Muscle of leg (tissue), 3 donors: ENCODE measurements at regions not wholly inside any gene's neighbourhood (a gene's known extent, or its start where the extent isn't known, plus 50 kb on each side); places are given as distances from the start of the nearest gene placed in this dataset.

Source experiments
- DNase-seq: peaks from one replicate; pipeline ENCODE4 v3.0.0; 2013
- H3K27ac ChIP-seq: one replicate; pipeline ENCODE4 v1.5.1; 2013; ENCODE audit warnings: mild to moderate bottlenecking, low read length, control low read depth
- H3K27me3 ChIP-seq: one replicate; pipeline ENCODE4 v1.6.1; 2013; ENCODE audit warnings: low read length; ENCODE audit not compliant: control insufficient read depth, insufficient read depth
- H3K36me3 ChIP-seq: one replicate; pipeline ENCODE4 v1.6.1; 2013; ENCODE audit warnings: low read length; ENCODE audit not compliant: control insufficient read depth, insufficient read depth
- H3K4me1 ChIP-seq: one replicate; pipeline ENCODE4 v1.6.1; 2013; ENCODE audit warnings: low read length; ENCODE audit not compliant: control insufficient read depth, insufficient read depth
- H3K4me3 ChIP-seq: one replicate; pipeline ENCODE4 v1.5.1; 2013; ENCODE audit warnings: low read length, control low read depth
- H3K9me3 ChIP-seq: replicated peaks from 2 replicates; pipeline ENCODE4 v1.6.1; 2013; ENCODE audit warnings: low read depth, low read length; ENCODE audit not compliant: control insufficient read depth
- WGBS: methylation state at CpG from one replicate; pipeline ENCODE4 v1.1.5; 2013; ENCODE audit warnings: missing lambda C conversion rate; ENCODE audit not compliant: insufficient coverage; 5-methylcytosine and 5-hydroxymethylcytosine counted together

GRCh38 chr18:78637442-78638402 is 341.9 kb upstream of the SALL3 start:
- Histone ChIP-seq H3K4me3 (no peak overlapping the region), H3K27ac (no peak overlapping the region), H3K27me3 (peaks cover 6% of the 10 kb centered on the region), H3K9me3 (no peaks in the 10 kb centered on the region), H3K36me3 (no peaks in the 10 kb centered on the region), H3K4me1 (no peaks in the 10 kb centered on the region)
- WGBS = 85% methylated on average over 70 of the region's 70 CpGs
- no peak for DNase-seq

- Histone ChIP-seq H3K27ac (no peak overlapping the region), H3K9me3 (no peaks in the 10 kb centered on the region), H3K36me3 (no peaks in the 10 kb centered on the region), H3K4me1 (no peaks in the 10 kb centered on the region), H3K27me3 (peaks cover 10% of the 10 kb centered on the region), H3K4me3 (no peak overlapping the region)
- DNase-seq = no peak
- 58% methylated on average over 22 of the region's 23 CpGs for WGBS
Observed at GRCh38 chr18:78639006-78639950, 340.3 kb upstream of the SALL3 start.

GRCh38 chr18:78640246-78640995 is 339.2 kb upstream of the SALL3 start:
- DNase-seq = no peak
- Histone ChIP-seq H3K27me3 (peaks cover 10% of the 10 kb centered on the region), H3K4me3 (no peak overlapping the region), H3K4me1 (no peaks in the 10 kb centered on the region), H3K9me3 (no peaks in the 10 kb centered on the region), H3K36me3 (no peaks in the 10 kb centered on the region), H3K27ac (no peak overlapping the region)
- WGBS = 52% methylated on average over 6 of the region's 8 CpGs

GRCh38 chr18:78641689-78642231 is 337.9 kb upstream of the SALL3 start:
- Histone ChIP-seq H3K27me3 (peaks cover 10% of the 10 kb centered on the region), H3K4me1 (no peaks in the 10 kb centered on the region), H3K27ac (no peak overlapping the region), H3K4me3 (no peak overlapping the region), H3K9me3 (no peaks in the 10 kb centered on the region), H3K36me3 (no peaks in the 10 kb centered on the region)
- no peak for DNase-seq
- whole genome bisulfite sequencing = 20% methylated on average over 1 of the region's 3 CpGs

- H3K27ac ChIP-seq = no peak overlapping the region
- no peaks in the 10 kb centered on the region for H3K36me3 ChIP-seq
- no peak for DNase-seq
- peaks cover 10% of the 10 kb centered on the region for H3K27me3 ChIP-seq
- WGBS = 17% methylated on average over 10 of the region's 11 CpGs
- no peaks in the 10 kb centered on the region for H3K4me1 ChIP-seq
- no peak overlapping the region for H3K4me3 ChIP-seq
- no peaks in the 10 kb centered on the region for H3K9me3 ChIP-seq
Observed at GRCh38 chr18:78642296-78642951, 337.2 kb upstream of the SALL3 start.

- no peaks in the 10 kb centered on the region for H3K4me1 ChIP-seq
- H3K36me3 ChIP-seq = no peaks in the 10 kb centered on the region
- WGBS = no CpG with 5 or more reads among the region's 4 CpGs
- peaks cover 10% of the 10 kb centered on the region for H3K27me3 ChIP-seq
- no peak overlapping the region for H3K4me3 ChIP-seq
- no peaks in the 10 kb centered on the region for H3K9me3 ChIP-seq
- DNase-seq = peak; percentile 7
- H3K27ac ChIP-seq = no peak overlapping the region
Observed at GRCh38 chr18:78643004-78643403, 336.6 kb upstream of the SALL3 start.

- Histone ChIP-seq H3K27ac (no peak overlapping the region), H3K4me1 (no peaks in the 10 kb centered on the region), H3K36me3 (no peaks in the 10 kb centered on the region), H3K27me3 (peaks cover 10% of the 10 kb centered on the region), H3K9me3 (no peaks in the 10 kb centered on the region), H3K4me3 (no peak overlapping the region)
- no peak for DNase-seq
- WGBS = 94% methylated on average over 14 of the region's 14 CpGs
Observed at GRCh38 chr18:78643981-78644380, 335.6 kb upstream of the SALL3 start.

GRCh38 chr18:78645216-78645615 is 334.4 kb upstream of the SALL3 start:
- H3K27me3 ChIP-seq = peaks cover 8% of the 10 kb centered on the region
- DNase-seq = no peak
- H3K9me3 ChIP-seq = no peaks in the 10 kb centered on the region
- no peak overlapping the region for H3K4me3 ChIP-seq
- no peak overlapping the region for H3K27ac ChIP-seq
- WGBS = 89% methylated on average over 16 of the region's 20 CpGs
- H3K36me3 ChIP-seq = no peaks in the 10 kb centered on the region
- H3K4me1 ChIP-seq = no peaks in the 10 kb centered on the region

- Histone ChIP-seq H3K9me3 (peaks cover 4% of the 10 kb centered on the region), H3K27ac (no peak overlapping the region), H3K4me1 (no peaks in the 10 kb centered on the region), H3K36me3 (no peaks in the 10 kb centered on the region), H3K27me3 (peaks cover 5% of the 10 kb centered on the region), H3K4me3 (no peak overlapping the region)
- WGBS = 86% methylated on average over 2 of the region's 4 CpGs
- no peak for DNase-seq
Observed at GRCh38 chr18:78647018-78647417, 332.6 kb upstream of the SALL3 start.
